ENCODE measurements at regions not wholly inside any gene's neighbourhood (a gene's known extent, or its start where the extent isn't known, plus 50 kb on each side); places are given as distances from the start of the nearest gene placed in this dataset.

GRCh38 chr3:111373861-111374260 is 168.1 kb upstream of the CD96 start:
- no peaks in the 10 kb centered on the region for H3K9me2 ChIP-seq (replicated peaks; ENCODE audit: low read depth, low read length)
- peaks cover 17% of the 10 kb centered on the region; the same call in 1 of the 2 replicates for H3K9me3 ChIP-seq (ENCODE audit: insufficient read depth, low read depth, low read length)
- no peaks in the 10 kb centered on the region for H3K36me3 ChIP-seq (ENCODE audit: insufficient read depth, low read length)
- H3K27me3 ChIP-seq (ENCODE audit: insufficient read depth, low read length, poor library complexity, severe bottlenecking): no peaks in the 10 kb centered on the region
- H3K9ac ChIP-seq (ENCODE audit: low read depth, low read length, poor library complexity, severe bottlenecking): no peak overlapping the region
- H3K4me2 ChIP-seq (ENCODE audit: low read depth, low read length, poor library complexity, severe bottlenecking): no peak overlapping the region
- no peak overlapping the region for H2AFZ ChIP-seq (ENCODE audit: low read length)
- TF ChIP-seq EZH2phosphoT487 (IDR thresholded peaks at IDR 0.05; ENCODE audit: borderline replicate concordance) (no peak), CTCF (conservative IDR thresholded peaks at IDR 0.05; ENCODE audit: low read length) (no peak)
- H3K4me3 ChIP-seq (ENCODE audit: low read length, poor library complexity, severe bottlenecking): no peak overlapping the region
- no peaks in the 10 kb centered on the region for H3K79me2 ChIP-seq (ENCODE audit: insufficient read depth, low read length)
- no peaks in the 10 kb centered on the region for H3F3A ChIP-seq (ENCODE audit: low read depth)
- no peaks in the 10 kb centered on the region for H3K4me1 ChIP-seq (ENCODE audit: insufficient read depth, low read length, poor library complexity, severe bottlenecking)
- H4K20me1 ChIP-seq (ENCODE audit: insufficient read depth, low read length, poor library complexity, severe bottlenecking): no peaks in the 10 kb centered on the region

DNA sequence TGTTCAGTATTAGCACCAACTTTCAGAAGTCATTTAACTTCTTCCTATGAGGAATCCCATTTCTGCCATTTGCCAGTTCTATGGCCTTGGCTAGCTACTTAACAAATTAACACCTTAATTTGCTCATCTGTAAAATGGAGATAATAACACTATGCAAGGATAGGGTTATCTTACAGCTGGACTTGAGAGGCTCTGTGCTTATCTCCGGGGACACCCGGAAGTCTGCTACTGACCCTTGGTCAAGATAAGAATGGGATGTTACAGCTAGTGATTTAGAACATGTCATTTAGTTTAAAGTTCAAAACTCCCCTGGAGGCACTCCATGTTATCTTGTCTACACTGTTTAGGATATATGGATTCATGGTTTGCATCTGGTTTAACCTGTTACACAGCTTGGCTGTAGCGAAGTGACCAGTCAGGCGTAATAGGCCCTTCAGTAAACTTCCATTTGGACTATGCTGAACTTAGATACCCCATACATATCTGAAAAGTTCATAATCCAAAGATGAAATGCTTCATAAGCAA is 156.0 kb upstream of the CD96 start:
- no peak overlapping the region for H3K4me2 ChIP-seq (ENCODE audit: low read depth, low read length, poor library complexity, severe bottlenecking)
- H4K20me1 ChIP-seq (ENCODE audit: insufficient read depth, low read length, poor library complexity, severe bottlenecking): no peaks in the 10 kb centered on the region
- no peaks in the 10 kb centered on the region for H3K36me3 ChIP-seq (ENCODE audit: insufficient read depth, low read length)
- TF ChIP-seq EZH2phosphoT487 (IDR thresholded peaks at IDR 0.05; ENCODE audit: borderline replicate concordance): no peak
- no peak for TF ChIP-seq CTCF (conservative IDR thresholded peaks at IDR 0.05; ENCODE audit: low read length)
- no peaks in the 10 kb centered on the region for H3K27me3 ChIP-seq (ENCODE audit: insufficient read depth, low read length, poor library complexity, severe bottlenecking)
- H3K9me3 ChIP-seq (ENCODE audit: insufficient read depth, low read depth, low read length): no peaks in the 10 kb centered on the region
- no peaks in the 10 kb centered on the region for H3K4me1 ChIP-seq (ENCODE audit: insufficient read depth, low read length, poor library complexity, severe bottlenecking)
- no peak overlapping the region for H2AFZ ChIP-seq (ENCODE audit: low read length)
- no peak overlapping the region for H3K9ac ChIP-seq (ENCODE audit: low read depth, low read length, poor library complexity, severe bottlenecking)
- no peaks in the 10 kb centered on the region for H3F3A ChIP-seq (ENCODE audit: low read depth)
- H3K9me2 ChIP-seq (replicated peaks; ENCODE audit: low read depth, low read length): no peaks in the 10 kb centered on the region
- no peaks in the 10 kb centered on the region for H3K79me2 ChIP-seq (ENCODE audit: insufficient read depth, low read length)
- H3K4me3 ChIP-seq (ENCODE audit: low read length, poor library complexity, severe bottlenecking): no peak overlapping the region

- H3K9ac ChIP-seq (ENCODE audit: low read depth, low read length, poor library complexity, severe bottlenecking): no peak overlapping the region
- H3K4me1 ChIP-seq (ENCODE audit: insufficient read depth, low read length, poor library complexity, severe bottlenecking): no peaks in the 10 kb centered on the region
- TF ChIP-seq CTCF (conservative IDR thresholded peaks at IDR 0.05; ENCODE audit: low read length) (no peak), EZH2phosphoT487 (IDR thresholded peaks at IDR 0.05; ENCODE audit: borderline replicate concordance) (no peak)
- H2AFZ ChIP-seq (ENCODE audit: low read length): no peak overlapping the region
- no peaks in the 10 kb centered on the region for H4K20me1 ChIP-seq (ENCODE audit: insufficient read depth, low read length, poor library complexity, severe bottlenecking)
- H3K4me3 ChIP-seq (ENCODE audit: low read length, poor library complexity, severe bottlenecking): no peak overlapping the region
- no peaks in the 10 kb centered on the region for H3K79me2 ChIP-seq (ENCODE audit: insufficient read depth, low read length)
- H3K4me2 ChIP-seq (ENCODE audit: low read depth, low read length, poor library complexity, severe bottlenecking): no peak overlapping the region
- H3K27me3 ChIP-seq (ENCODE audit: insufficient read depth, low read length, poor library complexity, severe bottlenecking): no peaks in the 10 kb centered on the region
- H3K9me2 ChIP-seq (replicated peaks; ENCODE audit: low read depth, low read length): no peaks in the 10 kb centered on the region
- no peaks in the 10 kb centered on the region for H3K36me3 ChIP-seq (ENCODE audit: insufficient read depth, low read length)
- no peaks in the 10 kb centered on the region for H3K9me3 ChIP-seq (ENCODE audit: insufficient read depth, low read depth, low read length)
- no peaks in the 10 kb centered on the region for H3F3A ChIP-seq (ENCODE audit: low read depth)
Measured at GRCh38 chr3:111392894-111393398, 149.1 kb upstream of the CD96 start.

Data from Loucy (cell line).